WTC11 (cell line): ENCODE measurements at regions not wholly inside any gene's neighbourhood (a gene's known extent, or its start where the extent isn't known, plus 50 kb on each side); places are given as distances from the start of the nearest gene placed in this dataset.

ENCODE experiments used
- CTCF ChIP-seq: fragments of 200-600 bp; IDR thresholded peaks from 2 replicates; pipeline ENCODE4 v1.8.0; 2022; ENCODE audit warnings: antibody characterized with exemption
- HMGXB4 ChIP-seq: sonication (generic); formaldehyde crosslinking; IDR thresholded peaks from 2 replicates; pipeline ENCODE4 v1.8.1; 2023; ENCODE audit warnings: mild to moderate bottlenecking, moderate library complexity, missing genetic modification reagents
- KAT7 ChIP-seq: sonication (generic); formaldehyde crosslinking; IDR thresholded peaks from 2 replicates; pipeline ENCODE4 v1.8.1; 2023; ENCODE audit warnings: missing genetic modification reagents, mild to moderate bottlenecking, borderline replicate concordance
- NR1H2 ChIP-seq: sonication (generic); formaldehyde crosslinking; IDR thresholded peaks from 2 replicates; pipeline ENCODE4 v1.9.0; 2021; ENCODE audit warnings: mild to moderate bottlenecking, moderate library complexity, missing genetic modification reagents
- SP1 ChIP-seq: sonication (generic); formaldehyde crosslinking; conservative IDR thresholded peaks from 2 replicates; pipeline ENCODE4 v1.8.1; 2022; ENCODE audit warnings: missing genetic modification reagents
- ZNF138 ChIP-seq: sonication (generic); formaldehyde crosslinking; conservative IDR thresholded peaks from 2 replicates; pipeline ENCODE4 v1.8.1; 2022; ENCODE audit warnings: mild to moderate bottlenecking, moderate library complexity, missing genetic modification reagents
- ZNF396 ChIP-seq: fragments of 250-450 bp; sonication (Bioruptor Pico); IDR thresholded peaks from 2 replicates; pipeline ENCODE4 v1.8.0; 2021; ENCODE audit warnings: mild to moderate bottlenecking, moderate library complexity, borderline replicate concordance
- ZSCAN18 ChIP-seq: fragments of 250-450 bp; sonication (Bioruptor Pico); IDR thresholded peaks from 2 replicates; pipeline ENCODE4 v2.1.2; 2022; ENCODE audit warnings: mild to moderate bottlenecking, moderate library complexity

GRCh38 chr1:98306517-98307089 is 354.9 kb upstream of the SNX7 start:
- no peak for TF ChIP-seq CTCF
- no peak for TF ChIP-seq HMGXB4 (CRISPR knock-in tag)
- no peak for TF ChIP-seq KAT7 (CRISPR knock-in tag)
- no peak for TF ChIP-seq ZNF396 (CRISPR knock-in tag)
- no peak for TF ChIP-seq NR1H2
- TF ChIP-seq SP1 (CRISPR knock-in tag), result no peak
- no peak for TF ChIP-seq ZSCAN18
- no peak for TF ChIP-seq ZNF138 (CRISPR knock-in tag)
